IPS-20b (cell line): ENCODE measurements at regions not wholly inside any gene's neighbourhood (a gene's known extent, or its start where the extent isn't known, plus 50 kb on each side); places are given as distances from the start of the nearest gene placed in this dataset.

ENCODE experiments used
- H3K27ac ChIP-seq: one replicate; pipeline ENCODE4 v1.5.1; 2013; ENCODE audit warnings: low read length
- H3K27me3 ChIP-seq: 2 replicates; pipeline ENCODE4 v1.6.1; 2013; ENCODE audit warnings: mild to moderate bottlenecking, low read length, inconsistent platforms; ENCODE audit not compliant: insufficient read depth
- H3K36me3 ChIP-seq: 2 replicates; pipeline ENCODE4 v1.6.1; 2013; ENCODE audit warnings: low read depth, mild to moderate bottlenecking, inconsistent platforms, low read length, moderate library complexity; ENCODE audit not compliant: insufficient read depth
- H3K4me1 ChIP-seq: 2 replicates; pipeline ENCODE4 v1.6.1; 2013; ENCODE audit warnings: mild to moderate bottlenecking, control low read depth, inconsistent platforms, low read length, moderate library complexity; ENCODE audit not compliant: insufficient read depth
- H3K4me3 ChIP-seq: 2 replicates; pipeline ENCODE4 v1.5.1; 2013; ENCODE audit warnings: mild to moderate bottlenecking, low read length, inconsistent platforms
- H3K9ac ChIP-seq: 2 replicates; pipeline ENCODE4 v1.6.1; 2013; ENCODE audit warnings: low read depth, mild to moderate bottlenecking, inconsistent platforms, low read length, moderate library complexity
- H3K9me3 ChIP-seq: 2 replicates; pipeline ENCODE4 v1.6.1; 2013; ENCODE audit warnings: mild to moderate bottlenecking, low read depth, low read length, inconsistent platforms; ENCODE audit not compliant: insufficient read depth

GRCh38 chr11:111049131-111049530 is 196.4 kb upstream of the POU2AF2 start:
- no peaks in the 10 kb centered on the region for H3K9me3 ChIP-seq
- peaks cover 11% of the 10 kb centered on the region; the same call in 1 of the 2 replicates for H3K4me1 ChIP-seq
- H3K27me3 ChIP-seq, result no peaks in the 10 kb centered on the region
- no peaks in the 10 kb centered on the region for H3K36me3 ChIP-seq
- H3K9ac ChIP-seq, result no peak overlapping the region
- H3K4me3 ChIP-seq, result no peak overlapping the region
- no peak overlapping the region for H3K27ac ChIP-seq

GRCh38 chr11:111047374-111047773 is 198.2 kb upstream of the POU2AF2 start:
- Histone ChIP-seq H3K9me3 (no peaks in the 10 kb centered on the region), H3K27ac (no peak overlapping the region), H3K27me3 (no peaks in the 10 kb centered on the region), H3K4me3 (no peak overlapping the region), H3K36me3 (no peaks in the 10 kb centered on the region), H3K9ac (no peak overlapping the region), H3K4me1 (peaks cover 11% of the 10 kb centered on the region; the same call in 1 of the 2 replicates)

- no peak overlapping the region for H3K27ac ChIP-seq
- H3K36me3 ChIP-seq, result no peaks in the 10 kb centered on the region
- H3K9ac ChIP-seq, result no peak overlapping the region
- no peak overlapping the region for H3K4me3 ChIP-seq
- H3K4me1 ChIP-seq, result peaks cover 11% of the 10 kb centered on the region; the same call in 1 of the 2 replicates
- no peaks in the 10 kb centered on the region for H3K9me3 ChIP-seq
- H3K27me3 ChIP-seq, result no peaks in the 10 kb centered on the region
Measured at GRCh38 chr11:111046291-111046690, 199.2 kb upstream of the POU2AF2 start.

- Histone ChIP-seq H3K4me3 (no peak overlapping the region), H3K36me3 (no peaks in the 10 kb centered on the region), H3K4me1 (peaks cover 11% of the 10 kb centered on the region; the same call in 1 of the 2 replicates), H3K9me3 (no peaks in the 10 kb centered on the region), H3K27ac (no peak overlapping the region), H3K9ac (no peak overlapping the region), H3K27me3 (no peaks in the 10 kb centered on the region)
Measured at GRCh38 chr11:111045874-111046273, 199.7 kb upstream of the POU2AF2 start.

GRCh38 chr11:111045407-111045803 is 200.1 kb upstream of the POU2AF2 start:
- H3K4me1 ChIP-seq, result peaks cover 11% of the 10 kb centered on the region; the same call in 1 of the 2 replicates
- H3K36me3 ChIP-seq, result no peaks in the 10 kb centered on the region
- H3K27me3 ChIP-seq, result no peaks in the 10 kb centered on the region
- no peak overlapping the region for H3K9ac ChIP-seq
- H3K4me3 ChIP-seq, result no peak overlapping the region
- H3K27ac ChIP-seq, result no peak overlapping the region
- no peaks in the 10 kb centered on the region for H3K9me3 ChIP-seq

GRCh38 chr11:111044751-111045406 is 200.6 kb upstream of the POU2AF2 start:
- Histone ChIP-seq H3K36me3 (no peaks in the 10 kb centered on the region), H3K9me3 (no peaks in the 10 kb centered on the region), H3K4me1 (peaks cover 11% of the 10 kb centered on the region; the same call in 1 of the 2 replicates), H3K4me3 (no peak overlapping the region), H3K9ac (no peak overlapping the region), H3K27ac (no peak overlapping the region), H3K27me3 (no peaks in the 10 kb centered on the region)

GRCh38 chr11:111039982-111040381 is 205.5 kb upstream of the POU2AF2 start:
- H3K4me1 ChIP-seq, result no peaks in the 10 kb centered on the region
- no peaks in the 10 kb centered on the region for H3K27me3 ChIP-seq
- no peak overlapping the region for H3K9ac ChIP-seq
- no peaks in the 10 kb centered on the region for H3K9me3 ChIP-seq
- no peak overlapping the region for H3K4me3 ChIP-seq
- H3K27ac ChIP-seq, result no peak overlapping the region
- no peaks in the 10 kb centered on the region for H3K36me3 ChIP-seq

- H3K9ac ChIP-seq, result no peak overlapping the region
- no peaks in the 10 kb centered on the region for H3K27me3 ChIP-seq
- H3K36me3 ChIP-seq, result no peaks in the 10 kb centered on the region
- no peak overlapping the region for H3K4me3 ChIP-seq
- H3K9me3 ChIP-seq, result no peaks in the 10 kb centered on the region
- no peaks in the 10 kb centered on the region for H3K4me1 ChIP-seq
- H3K27ac ChIP-seq, result no peak overlapping the region
Measured at GRCh38 chr11:111035746-111036145, 209.8 kb upstream of the POU2AF2 start.

- no peaks in the 10 kb centered on the region for H3K9me3 ChIP-seq
- H3K27me3 ChIP-seq, result no peaks in the 10 kb centered on the region
- H3K4me1 ChIP-seq, result no peaks in the 10 kb centered on the region
- H3K36me3 ChIP-seq, result no peaks in the 10 kb centered on the region
- no peak overlapping the region for H3K4me3 ChIP-seq
- H3K27ac ChIP-seq, result no peak overlapping the region
- H3K9ac ChIP-seq, result no peak overlapping the region
Measured at GRCh38 chr11:111026241-111026640, 219.3 kb upstream of the POU2AF2 start.

- Histone ChIP-seq H3K4me3 (no peak overlapping the region), H3K27ac (no peak overlapping the region), H3K4me1 (no peaks in the 10 kb centered on the region), H3K36me3 (no peaks in the 10 kb centered on the region), H3K9ac (no peak overlapping the region), H3K9me3 (no peaks in the 10 kb centered on the region), H3K27me3 (no peaks in the 10 kb centered on the region)
Measured at GRCh38 chr11:111021131-111021530, 224.4 kb upstream of the POU2AF2 start.

- Histone ChIP-seq H3K27ac (no peak overlapping the region), H3K9me3 (no peaks in the 10 kb centered on the region), H3K4me3 (no peak overlapping the region), H3K9ac (no peak overlapping the region), H3K36me3 (no peaks in the 10 kb centered on the region), H3K27me3 (no peaks in the 10 kb centered on the region), H3K4me1 (no peaks in the 10 kb centered on the region)
Measured at GRCh38 chr11:111019871-111020670, 225.5 kb upstream of the POU2AF2 start.

- Histone ChIP-seq H3K4me1 (no peaks in the 10 kb centered on the region), H3K9ac (no peak overlapping the region), H3K27ac (no peak overlapping the region), H3K4me3 (no peak overlapping the region), H3K36me3 (no peaks in the 10 kb centered on the region), H3K9me3 (no peaks in the 10 kb centered on the region), H3K27me3 (no peaks in the 10 kb centered on the region)
Measured at GRCh38 chr11:111019451-111019850, 226.1 kb upstream of the POU2AF2 start.
